AG09319 (cell line): ENCODE measurements at regions not wholly inside any gene's neighbourhood (a gene's known extent, or its start where the extent isn't known, plus 50 kb on each side); places are given as distances from the start of the nearest gene placed in this dataset.

Experiments
- DNase-seq: peaks from one replicate; pipeline ENCODE4 v3.0.0-alpha.2; 2010; ENCODE audit warnings: low read depth; ENCODE audit errors: extremely low read depth
- CTCF ChIP-seq: IDR thresholded peaks from 2 replicates; pipeline ENCODE4 v1.5.1; 2011; ENCODE audit warnings: low read depth, mild to moderate bottlenecking, inconsistent platforms, low read length, moderate library complexity

GRCh38 chr1:55861676-55862340 is 646.6 kb upstream of the USP24 start:
- TF ChIP-seq CTCF = no peak
- no peak for DNase-seq

GRCh38 chr1:55860798-55861519 is 645.8 kb upstream of the USP24 start:
- no peak; the same call in 1 of the 2 replicates for TF ChIP-seq CTCF
- no peak for DNase-seq

GRCh38 chr1:55860326-55860725 is 645.2 kb upstream of the USP24 start:
- no peak for DNase-seq
- TF ChIP-seq CTCF = no peak

GRCh38 chr1:55854911-55855310 is 639.7 kb upstream of the USP24 start:
- DNase-seq = no peak
- TF ChIP-seq CTCF = no peak

GRCh38 chr1:55848906-55849305 is 633.7 kb upstream of the USP24 start:
- no peak for DNase-seq
- peak; percentile 30 for TF ChIP-seq CTCF

- no peak for DNase-seq
- no peak for TF ChIP-seq CTCF
Observed at GRCh38 chr1:55846051-55846450, 630.9 kb upstream of the USP24 start.

- TF ChIP-seq CTCF = no peak
Observed at GRCh38 chr1:55844322-55844721, 629.2 kb upstream of the USP24 start.

More at GRCh38 chr1:55844322-55844721, 629.2 kb upstream of the USP24 start:
- no peak for DNase-seq
